OCI-M1 (cell line): ENCODE measurements at regions not wholly inside any gene's neighbourhood (a gene's known extent, or its start where the extent isn't known, plus 50 kb on each side); places are given as distances from the start of the nearest gene placed in this dataset.
A peak's percentile ranks its signal among the peaks of the same experiment; 100 is the strongest.
"Not testable (repeated sequence)": the region's sequence is repeated elsewhere in the genome, so short reads cannot be mapped to it uniquely, and the experiment has no call there.

Source experiments
- DNase-seq: peaks from one replicate; lab custom pipeline; 2025; lab: John Stamatoyannopoulos, UW

GRCh38 chr9:117775591-117775990 is 71.4 kb downstream of the TLR4 start:
- no peak for DNase-seq

GRCh38 chr9:117777823-117778222 is 73.6 kb downstream of the TLR4 start:
- DNase-seq = no peak

GRCh38 chr9:117779760-117780159 is 75.6 kb downstream of the TLR4 start:
- peak; percentile 72 for DNase-seq

GRCh38 chr9:117782931-117783788 is 79.0 kb downstream of the TLR4 start:
- DNase-seq = peak; percentile 86

GRCh38 chr9:117783828-117784227 is 79.6 kb downstream of the TLR4 start:
- peak; percentile 92 for DNase-seq

- DNase-seq = no peak
These were observed 80.8 kb downstream of the TLR4 start for GRCh38 chr9:117784996-117785395.

- peak; percentile 10 for DNase-seq
These were observed 83.5 kb downstream of the TLR4 start for GRCh38 chr9:117787746-117788145.

GRCh38 chr9:117795271-117795670 is 91.1 kb downstream of the TLR4 start:
- no peak for DNase-seq

GRCh38 chr9:117796681-117797080 is 92.5 kb downstream of the TLR4 start:
- DNase-seq = no peak

- DNase-seq = no peak
These were observed 96.2 kb downstream of the TLR4 start for GRCh38 chr9:117800389-117800788.

- peak; percentile 3 for DNase-seq
These were observed 105.5 kb downstream of the TLR4 start for GRCh38 chr9:117809751-117810150.

- DNase-seq = no peak
These were observed 111.1 kb downstream of the TLR4 start for GRCh38 chr9:117815315-117815714.

- DNase-seq = no peak
These were observed 111.7 kb downstream of the TLR4 start for GRCh38 chr9:117815948-117816347.

- no peak for DNase-seq
These were observed 117.8 kb downstream of the TLR4 start for GRCh38 chr9:117821954-117822353.

GRCh38 chr9:117823576-117823975 is 119.4 kb downstream of the TLR4 start:
- no peak for DNase-seq

GRCh38 chr9:117825609-117826347 is 121.6 kb downstream of the TLR4 start:
- DNase-seq = peak; percentile 86

GRCh38 chr9:117826837-117827236 is 122.6 kb downstream of the TLR4 start:
- DNase-seq = no peak

GRCh38 chr9:117827456-117827855 is 123.3 kb downstream of the TLR4 start:
- DNase-seq = no peak

- DNase-seq = no peak
These were observed 124.3 kb downstream of the TLR4 start for GRCh38 chr9:117828466-117828865.

- DNase-seq = no peak
These were observed 131.6 kb downstream of the TLR4 start for GRCh38 chr9:117835798-117836197.

- no peak for DNase-seq
These were observed 135.7 kb downstream of the TLR4 start for GRCh38 chr9:117839862-117840261.

GRCh38 chr9:117851836-117852461 is 147.7 kb downstream of the TLR4 start:
- not testable (repeated sequence) for DNase-seq

GRCh38 chr9:117858561-117858960 is 154.4 kb downstream of the TLR4 start:
- no peak for DNase-seq
